Liver (tissue), 8 donors: ENCODE measurements at regions not wholly inside any gene's neighbourhood (a gene's known extent, or its start where the extent isn't known, plus 50 kb on each side); places are given as distances from the start of the nearest gene placed in this dataset.
A peak's percentile ranks its signal among the peaks of the same experiment; 100 is the strongest.

Experiments used
- DNase-seq: peaks from one replicate; pipeline ENCODE4 v3.0.0-alpha.2; 2017; ENCODE audit warnings: low spot score
- H3K27ac ChIP-seq, 2 donors: one replicate each; pipeline ENCODE4 v1.7.0; 2013; ENCODE audit warnings: inconsistent platforms in 2 of 2, low read length in 2 of 2, control low read depth in 1 of 2, low read depth in 1 of 2, mild to moderate bottlenecking in 1 of 2
- H3K27me3 ChIP-seq, 4 donors: one replicate each; pipeline versions ENCODE4 v1.6.1 to v1.7.0; 2013; ENCODE audit warnings: low read length in 3 of 4, inconsistent platforms in 1 of 4, mild to moderate bottlenecking in 1 of 4, moderate library complexity in 1 of 4; ENCODE audit not compliant: control insufficient read depth in 4 of 4, insufficient read depth in 4 of 4
- H3K36me3 ChIP-seq, 4 donors: one replicate each; pipeline versions ENCODE4 v1.6.1 to v1.7.0; 2013; ENCODE audit warnings: low read length in 3 of 4, mild to moderate bottlenecking in 3 of 4, low read depth in 1 of 4, moderate library complexity in 1 of 4; ENCODE audit not compliant: control insufficient read depth in 4 of 4, insufficient read depth in 3 of 4
- H3K4me1 ChIP-seq, 4 donors: one replicate each; pipeline versions ENCODE4 v1.6.1 to v1.7.0; 2013; ENCODE audit warnings: low read length in 3 of 4, mild to moderate bottlenecking in 3 of 4, moderate library complexity in 1 of 4; ENCODE audit not compliant: control insufficient read depth in 4 of 4, insufficient read depth in 4 of 4
- H3K4me3 ChIP-seq, 3 donors: one replicate each; pipeline versions ENCODE4 v1.6.1 to v1.7.0; 2013; ENCODE audit warnings: low read length in 3 of 3, control low read depth in 1 of 3, low read depth in 1 of 3, mild to moderate bottlenecking in 1 of 3
- H3K9ac ChIP-seq, 2 donors: one replicate each; pipeline ENCODE4 v1.7.0; 2013; ENCODE audit warnings: low read length in 2 of 2, mild to moderate bottlenecking in 2 of 2, moderate library complexity in 2 of 2, control low read depth in 1 of 2, low read depth in 1 of 2
- H3K9me3 ChIP-seq, 4 donors: one replicate each; pipeline versions ENCODE4 v1.6.1 to v1.7.0; 2013; ENCODE audit warnings: low read length in 3 of 4; ENCODE audit not compliant: control insufficient read depth in 4 of 4
- EGR1 ChIP-seq, 2 donors: IDR thresholded peaks; 2 replicates each; pipeline ENCODE4 v1.6.1; 2016 to 2018; ENCODE audit warnings: antibody characterized with exemption in 2 of 2, low read depth in 2 of 2
- FOXA1 ChIP-seq: IDR thresholded peaks from 2 replicates; pipeline ENCODE4 v1.6.1; 2016; ENCODE audit warnings: antibody characterized with exemption
- FOXA2 ChIP-seq: IDR thresholded peaks from 2 replicates; pipeline ENCODE4 v1.6.1; 2016; ENCODE audit warnings: antibody characterized with exemption
- HNF4A ChIP-seq, 2 donors: conservative IDR thresholded peaks; 2 replicates each; pipeline ENCODE4 v1.6.1; 2016; ENCODE audit warnings: antibody characterized with exemption in 2 of 2, mild to moderate bottlenecking in 2 of 2
- HNF4G ChIP-seq: IDR thresholded peaks from 2 replicates; pipeline ENCODE4 v1.6.1; 2016; ENCODE audit warnings: antibody characterized with exemption
- JUND ChIP-seq, 2 donors: IDR thresholded peaks; 2 replicates each; pipeline ENCODE4 v1.6.1; 2016; ENCODE audit warnings: antibody characterized with exemption in 2 of 2
- MAX ChIP-seq: IDR thresholded peaks from 2 replicates; pipeline ENCODE4 v1.6.1; 2016; ENCODE audit warnings: antibody characterized with exemption
- NR2F2 ChIP-seq: IDR thresholded peaks from 2 replicates; pipeline ENCODE4 v1.6.1; 2016; ENCODE audit warnings: antibody characterized with exemption
- RXRA ChIP-seq, 2 donors: IDR thresholded peaks; 2 replicates each; pipeline ENCODE4 v1.6.1; 2017 to 2018; ENCODE audit warnings: antibody characterized with exemption in 2 of 2, mild to moderate bottlenecking in 1 of 2
- TAF1 ChIP-seq: conservative IDR thresholded peaks from 2 replicates; pipeline ENCODE4 v1.6.1; 2016; ENCODE audit warnings: antibody characterized with exemption, mild to moderate bottlenecking
- WGBS: extraction: QIAGEN DNeasy Blood & Tissue Kit; methylation state at CpG from one replicate; pipeline ENCODE4 v1.1.7; 2013; 5-methylcytosine and 5-hydroxymethylcytosine counted together
- TF ChIP-seq, protein P1 (sequence below): IDR thresholded peaks from 2 replicates; pipeline ENCODE4 v1.6.1; 2016; ENCODE audit warnings: antibody characterized with exemption
- TF ChIP-seq, protein P2 (sequence below): fragments of 150-350 bp; IDR thresholded peaks from 2 replicates; pipeline ENCODE4 v1.5.1; 2017; ENCODE audit warnings: improper control_type of control experiment, low read depth, low read length; ENCODE audit not compliant: missing input control
- donor health status: healthy.
- donor health status: healthy.
- donor health status: healthy.
- donor health status: healthy.
- donor health status: healthy.

GRCh38 chr1:39132505-39133339 is 71.8 kb upstream of the MACF1 start (continued):
- TF ChIP-seq, protein P1, sequence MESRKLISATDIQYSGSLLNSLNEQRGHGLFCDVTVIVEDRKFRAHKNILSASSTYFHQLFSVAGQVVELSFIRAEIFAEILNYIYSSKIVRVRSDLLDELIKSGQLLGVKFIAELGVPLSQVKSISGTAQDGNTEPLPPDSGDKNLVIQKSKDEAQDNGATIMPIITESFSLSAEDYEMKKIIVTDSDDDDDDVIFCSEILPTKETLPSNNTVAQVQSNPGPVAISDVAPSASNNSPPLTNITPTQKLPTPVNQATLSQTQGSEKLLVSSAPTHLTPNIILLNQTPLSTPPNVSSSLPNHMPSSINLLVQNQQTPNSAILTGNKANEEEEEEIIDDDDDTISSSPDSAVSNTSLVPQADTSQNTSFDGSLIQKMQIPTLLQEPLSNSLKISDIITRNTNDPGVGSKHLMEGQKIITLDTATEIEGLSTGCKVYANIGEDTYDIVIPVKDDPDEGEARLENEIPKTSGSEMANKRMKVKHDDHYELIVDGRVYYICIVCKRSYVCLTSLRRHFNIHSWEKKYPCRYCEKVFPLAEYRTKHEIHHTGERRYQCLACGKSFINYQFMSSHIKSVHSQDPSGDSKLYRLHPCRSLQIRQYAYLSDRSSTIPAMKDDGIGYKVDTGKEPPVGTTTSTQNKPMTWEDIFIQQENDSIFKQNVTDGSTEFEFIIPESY = peak; percentile 26
- TF ChIP-seq HNF4G (no peak), TAF1 (no peak), HNF4A (conservative IDR thresholded peaks at IDR 0.05) (peak; percentile 53 to 65), EGR1 (IDR thresholded peaks at IDR 0.05; ENCODE audit: low read depth in 2 of 2) (no peak)

DNA sequence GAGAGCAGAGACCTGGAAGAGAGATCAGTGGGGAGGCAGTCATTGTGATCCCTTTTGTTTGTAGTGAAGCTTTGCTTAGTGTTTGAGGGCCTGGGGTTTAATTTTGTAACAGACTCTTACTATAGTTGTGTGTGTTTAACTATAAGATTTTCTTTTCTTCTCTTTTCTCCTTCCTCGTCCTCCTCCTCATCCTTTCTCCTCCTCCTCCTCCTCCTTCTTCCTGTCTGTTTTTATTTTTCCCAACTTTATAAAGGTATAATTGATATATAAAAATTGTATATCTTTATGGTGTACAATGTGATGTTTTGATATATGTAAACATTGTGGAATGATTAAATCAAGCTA is 71.2 kb upstream of the MACF1 start:
- H3K4me3 ChIP-seq = no peak overlapping the region
- peaks cover 2 to 25% (median 12%) of the 10 kb centered on the region in 4 donors for H3K4me1 ChIP-seq
- no peaks in the 10 kb centered on the region for H3K36me3 ChIP-seq
- no peaks in the 10 kb centered on the region for H3K9me3 ChIP-seq
- no peak for DNase-seq
- no peaks in the 10 kb centered on the region for H3K27me3 ChIP-seq
- 79% methylated on average over 1 of the region's 1 CpG for WGBS
- H3K27ac ChIP-seq = peak overlapping the region; percentile 70 to 81
- H3K9ac ChIP-seq = no peak overlapping the region
- TF ChIP-seq FOXA1 (no peak), MAX (no peak), EGR1 (IDR thresholded peaks at IDR 0.05; ENCODE audit: low read depth in 2 of 2) (no peak), JUND (IDR thresholded peaks at IDR 0.05) (no peak), TAF1 (no peak), HNF4A (conservative IDR thresholded peaks at IDR 0.05) (no peak), FOXA2 (no peak), RXRA (IDR thresholded peaks at IDR 0.05) (no peak)
- TF ChIP-seq, protein P1 = no peak
- TF ChIP-seq, protein P2, sequence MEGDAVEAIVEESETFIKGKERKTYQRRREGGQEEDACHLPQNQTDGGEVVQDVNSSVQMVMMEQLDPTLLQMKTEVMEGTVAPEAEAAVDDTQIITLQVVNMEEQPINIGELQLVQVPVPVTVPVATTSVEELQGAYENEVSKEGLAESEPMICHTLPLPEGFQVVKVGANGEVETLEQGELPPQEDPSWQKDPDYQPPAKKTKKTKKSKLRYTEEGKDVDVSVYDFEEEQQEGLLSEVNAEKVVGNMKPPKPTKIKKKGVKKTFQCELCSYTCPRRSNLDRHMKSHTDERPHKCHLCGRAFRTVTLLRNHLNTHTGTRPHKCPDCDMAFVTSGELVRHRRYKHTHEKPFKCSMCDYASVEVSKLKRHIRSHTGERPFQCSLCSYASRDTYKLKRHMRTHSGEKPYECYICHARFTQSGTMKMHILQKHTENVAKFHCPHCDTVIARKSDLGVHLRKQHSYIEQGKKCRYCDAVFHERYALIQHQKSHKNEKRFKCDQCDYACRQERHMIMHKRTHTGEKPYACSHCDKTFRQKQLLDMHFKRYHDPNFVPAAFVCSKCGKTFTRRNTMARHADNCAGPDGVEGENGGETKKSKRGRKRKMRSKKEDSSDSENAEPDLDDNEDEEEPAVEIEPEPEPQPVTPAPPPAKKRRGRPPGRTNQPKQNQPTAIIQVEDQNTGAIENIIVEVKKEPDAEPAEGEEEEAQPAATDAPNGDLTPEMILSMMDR = no peak

GRCh38 chr1:39134768-39135333 is 69.6 kb upstream of the MACF1 start:
- DNase-seq = no peak
- Histone ChIP-seq H3K36me3 (no peaks in the 10 kb centered on the region), H3K27ac (no peak overlapping the region), H3K4me3 (no peak overlapping the region), H3K9ac (no peak overlapping the region), H3K27me3 (no peaks in the 10 kb centered on the region), H3K9me3 (no peaks in the 10 kb centered on the region), H3K4me1 (peaks cover 2 to 17% (median 12%) of the 10 kb centered on the region in 4 donors)
- TF ChIP-seq JUND (IDR thresholded peaks at IDR 0.05) (no peak), NR2F2 (no peak), TAF1 (no peak), HNF4A (conservative IDR thresholded peaks at IDR 0.05) (no peak)
- TF ChIP-seq, protein P1 = no peak
- 97% methylated on average over 5 of the region's 5 CpGs for WGBS
